DND-41 (cell line): ENCODE measurements at regions not wholly inside any gene's neighbourhood (a gene's known extent, or its start where the extent isn't known, plus 50 kb on each side); places are given as distances from the start of the nearest gene placed in this dataset.
A peak's percentile ranks its signal among the peaks of the same experiment; 100 is the strongest.

Experiments used
- ATAC-seq: fragments of 200-7000 bp; cut with Tn5 transposase; 3 replicates; pipeline ENCODE4 v1.9.1; 2021; ENCODE audit warnings: low read depth; ENCODE audit not compliant: insufficient read depth
- DNase-seq: peaks from one replicate; pipeline ENCODE4 v3.0.0-alpha.2; 2020
- H2AFZ ChIP-seq: 2 replicates; pipeline ENCODE4 v1.6.0; 2012; ENCODE audit warnings: low read depth, low read length
- H3K27ac ChIP-seq: 2 replicates; pipeline ENCODE4 v1.5.1; 2012; ENCODE audit warnings: low read length, inconsistent platforms
- H3K27me3 ChIP-seq: fragments of 200-600 bp; sonication (generic); 2 replicates; pipeline ENCODE4 v1.6.0; 2012; ENCODE audit warnings: low read length, mild to moderate bottlenecking, inconsistent platforms; ENCODE audit not compliant: insufficient read depth, poor library complexity
- H3K36me3 ChIP-seq: 2 replicates; pipeline ENCODE4 v1.5.1; 2012; ENCODE audit warnings: low read length, inconsistent platforms; ENCODE audit not compliant: insufficient read depth
- H3K4me1 ChIP-seq: 2 replicates; pipeline ENCODE4 v1.5.1; 2012; ENCODE audit warnings: mild to moderate bottlenecking, low read length; ENCODE audit not compliant: insufficient read depth
- H3K4me2 ChIP-seq: 2 replicates; pipeline ENCODE4 v1.6.0; 2012; ENCODE audit warnings: mild to moderate bottlenecking, moderate library complexity, low read length, inconsistent platforms; ENCODE audit not compliant: insufficient read depth
- H3K4me3 ChIP-seq, 2 experiments: fragments of 200-600 bp in 1 of 2; shearing (Covaris generic) in 1 of 2; 2 replicates each; pipeline ENCODE4 v1.5.1; 2012 to 2016; ENCODE audit warnings: inconsistent platforms in 2 of 2, low read length in 2 of 2, mild to moderate bottlenecking in 2 of 2, low read depth in 1 of 2, moderate library complexity in 1 of 2
- H3K79me2 ChIP-seq: 2 replicates; pipeline ENCODE4 v1.6.0; 2012; ENCODE audit warnings: low read length, inconsistent platforms; ENCODE audit not compliant: insufficient read depth
- H3K9ac ChIP-seq: 2 replicates; pipeline ENCODE4 v1.6.0; 2012; ENCODE audit warnings: low read depth, mild to moderate bottlenecking, inconsistent platforms, low read length, moderate library complexity
- H3K9me3 ChIP-seq: 2 replicates; pipeline ENCODE4 v1.5.1; 2012; ENCODE audit warnings: low read length, moderate library complexity, mild to moderate bottlenecking, inconsistent platforms; ENCODE audit not compliant: insufficient read depth, severe bottlenecking
- H4K20me1 ChIP-seq: 2 replicates; pipeline ENCODE4 v1.6.0; 2012; ENCODE audit warnings: low read length; ENCODE audit not compliant: insufficient read depth
- EZH2 ChIP-seq: IDR thresholded peaks from 3 replicates; pipeline ENCODE4 v1.6.1; 2012; ENCODE audit warnings: borderline replicate concordance, low read depth, mild to moderate bottlenecking, moderate library complexity, low read length, inconsistent platforms; ENCODE audit not compliant: severe bottlenecking
- TF ChIP-seq, protein P1 (sequence below): IDR thresholded peaks from 2 replicates; pipeline ENCODE4 v1.5.1; 2012; ENCODE audit warnings: borderline replicate concordance, low read length, moderate library complexity, mild to moderate bottlenecking; ENCODE audit not compliant: poor library complexity, severe bottlenecking; ENCODE audit errors: extremely low read depth

DNA sequence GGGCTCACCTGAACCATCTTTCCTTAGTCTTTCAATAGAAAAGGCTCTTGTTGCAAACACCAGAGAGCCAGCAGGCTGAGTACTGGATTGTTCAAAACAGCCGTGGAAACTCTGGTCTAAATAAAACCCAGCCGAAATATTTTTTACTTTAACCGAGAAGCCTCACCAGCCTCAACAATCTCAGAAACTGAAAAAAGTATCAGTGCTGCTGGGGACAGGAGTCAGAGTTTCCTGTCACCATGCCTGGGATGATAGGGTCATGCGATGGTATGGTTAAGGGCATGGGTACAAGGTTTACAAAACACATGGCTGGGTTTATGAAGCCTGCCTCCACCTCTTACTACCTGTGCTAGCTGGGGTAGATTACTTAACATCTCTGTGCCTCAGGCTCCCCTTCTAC lies 55.3 kb upstream of the FZD7 start:
- Histone ChIP-seq H3K4me2 (no peak overlapping the region), H3K4me3 (no peak overlapping the region), H2AFZ (no peak overlapping the region), H3K9ac (no peak overlapping the region), H3K27me3 (peaks cover 14% of the 10 kb centered on the region), H3K27ac (no peak overlapping the region), H4K20me1 (no peaks in the 10 kb centered on the region), H3K36me3 (no peaks in the 10 kb centered on the region), H3K79me2 (no peaks in the 10 kb centered on the region), H3K4me1 (no peaks in the 10 kb centered on the region), H3K9me3 (no peaks in the 10 kb centered on the region)
- ATAC-seq (no peak), DNase-seq (no peak)
- no peak for TF ChIP-seq EZH2
- TF ChIP-seq, protein P1, sequence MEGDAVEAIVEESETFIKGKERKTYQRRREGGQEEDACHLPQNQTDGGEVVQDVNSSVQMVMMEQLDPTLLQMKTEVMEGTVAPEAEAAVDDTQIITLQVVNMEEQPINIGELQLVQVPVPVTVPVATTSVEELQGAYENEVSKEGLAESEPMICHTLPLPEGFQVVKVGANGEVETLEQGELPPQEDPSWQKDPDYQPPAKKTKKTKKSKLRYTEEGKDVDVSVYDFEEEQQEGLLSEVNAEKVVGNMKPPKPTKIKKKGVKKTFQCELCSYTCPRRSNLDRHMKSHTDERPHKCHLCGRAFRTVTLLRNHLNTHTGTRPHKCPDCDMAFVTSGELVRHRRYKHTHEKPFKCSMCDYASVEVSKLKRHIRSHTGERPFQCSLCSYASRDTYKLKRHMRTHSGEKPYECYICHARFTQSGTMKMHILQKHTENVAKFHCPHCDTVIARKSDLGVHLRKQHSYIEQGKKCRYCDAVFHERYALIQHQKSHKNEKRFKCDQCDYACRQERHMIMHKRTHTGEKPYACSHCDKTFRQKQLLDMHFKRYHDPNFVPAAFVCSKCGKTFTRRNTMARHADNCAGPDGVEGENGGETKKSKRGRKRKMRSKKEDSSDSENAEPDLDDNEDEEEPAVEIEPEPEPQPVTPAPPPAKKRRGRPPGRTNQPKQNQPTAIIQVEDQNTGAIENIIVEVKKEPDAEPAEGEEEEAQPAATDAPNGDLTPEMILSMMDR = no peak

DNA sequence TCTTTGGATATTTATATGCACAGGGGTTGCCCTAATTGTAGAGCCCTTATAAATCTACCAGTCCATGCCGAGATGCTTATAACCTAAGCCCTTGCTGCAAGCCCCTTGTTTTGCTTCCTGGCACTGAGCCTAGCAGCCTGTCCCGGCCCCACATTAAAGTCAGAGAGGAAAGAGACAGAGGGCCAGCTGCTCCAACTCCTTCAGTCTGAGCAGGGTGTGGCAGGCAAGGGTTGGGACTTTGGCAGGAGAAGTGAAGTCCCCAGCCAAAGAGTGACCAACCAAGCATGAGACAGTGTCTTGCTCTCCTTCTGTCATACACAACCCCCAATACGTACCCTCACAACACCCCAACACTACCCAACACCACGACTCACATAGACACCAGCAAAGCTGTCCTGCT lies 54.7 kb upstream of the FZD7 start:
- Histone ChIP-seq H4K20me1 (no peaks in the 10 kb centered on the region), H2AFZ (no peak overlapping the region), H3K9me3 (no peaks in the 10 kb centered on the region), H3K4me1 (no peaks in the 10 kb centered on the region), H3K36me3 (no peaks in the 10 kb centered on the region), H3K27me3 (peaks cover 14% of the 10 kb centered on the region), H3K4me3 (no peak overlapping the region), H3K79me2 (no peaks in the 10 kb centered on the region), H3K9ac (no peak overlapping the region), H3K27ac (no peak overlapping the region), H3K4me2 (no peak overlapping the region)
- TF ChIP-seq, protein P1 = no peak
- TF ChIP-seq EZH2 = no peak
- ATAC-seq = peak; percentile 22; the same call in 1 of the 3 replicates
- DNase-seq = no peak

DNA sequence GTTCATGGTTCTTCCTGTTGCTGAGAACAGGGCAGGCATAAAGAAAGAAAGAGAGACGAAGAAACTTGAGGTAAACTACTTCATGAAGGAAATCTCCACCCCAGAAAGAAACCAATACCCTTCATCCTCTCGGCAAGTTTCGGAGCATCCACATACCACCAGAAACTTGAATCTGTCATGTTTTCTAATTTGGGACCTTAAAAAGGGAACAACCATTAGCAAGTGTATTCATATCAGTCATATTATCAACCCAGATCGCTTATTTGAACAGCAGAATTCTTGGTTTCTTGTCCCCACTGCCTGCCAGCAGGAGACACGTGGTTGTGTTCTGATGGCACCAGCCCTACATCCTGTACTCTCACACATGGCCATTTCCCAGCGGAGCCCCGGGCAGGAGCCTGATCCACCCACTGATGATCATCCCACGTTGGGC lies 53.2 kb upstream of the FZD7 start:
- H3K36me3 ChIP-seq = no peaks in the 10 kb centered on the region
- TF ChIP-seq EZH2 = no peak
- TF ChIP-seq, protein P1 = no peak
- no peaks in the 10 kb centered on the region for H3K79me2 ChIP-seq
- no peak overlapping the region for H2AFZ ChIP-seq
- DNase-seq (no peak), ATAC-seq (no peak)
- no peaks in the 10 kb centered on the region for H3K4me1 ChIP-seq
- no peak overlapping the region for H3K9ac ChIP-seq
- peaks cover 10% of the 10 kb centered on the region for H3K27me3 ChIP-seq
- no peaks in the 10 kb centered on the region for H4K20me1 ChIP-seq
- H3K4me3 ChIP-seq = no peak overlapping the region
- H3K4me2 ChIP-seq = no peak overlapping the region
- no peak overlapping the region for H3K27ac ChIP-seq
- no peaks in the 10 kb centered on the region for H3K9me3 ChIP-seq

DNA sequence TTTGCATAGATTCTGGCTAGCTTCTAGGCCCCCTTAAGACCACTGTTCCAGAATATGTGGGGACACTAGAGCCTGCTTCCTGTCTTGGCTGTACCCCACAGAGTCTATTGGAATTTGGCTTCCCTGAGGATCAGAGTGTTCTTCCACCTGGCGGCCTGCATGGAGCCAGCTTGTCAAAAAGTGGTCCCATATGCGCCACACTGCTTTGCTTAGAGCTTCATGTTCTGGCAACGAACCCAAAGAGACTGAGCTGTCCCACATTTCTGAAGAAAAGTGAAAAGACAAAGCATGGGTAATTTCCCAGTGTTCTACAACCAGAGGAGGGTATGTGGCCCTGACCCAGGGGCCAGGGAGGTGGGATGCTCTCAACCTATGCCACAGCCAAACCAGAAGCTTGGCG lies 52.7 kb upstream of the FZD7 start:
- DNase-seq (no peak), ATAC-seq (no peak)
- peaks cover 10% of the 10 kb centered on the region for H3K27me3 ChIP-seq
- H3K4me1 ChIP-seq = no peaks in the 10 kb centered on the region
- no peak overlapping the region for H3K9ac ChIP-seq
- no peak overlapping the region for H3K4me3 ChIP-seq
- no peak overlapping the region for H3K27ac ChIP-seq
- no peak overlapping the region for H3K4me2 ChIP-seq
- no peaks in the 10 kb centered on the region for H3K9me3 ChIP-seq
- H4K20me1 ChIP-seq = no peaks in the 10 kb centered on the region
- no peak overlapping the region for H2AFZ ChIP-seq
- H3K36me3 ChIP-seq = no peaks in the 10 kb centered on the region
- TF ChIP-seq, protein P1 = no peak
- TF ChIP-seq EZH2 = no peak
- H3K79me2 ChIP-seq = no peaks in the 10 kb centered on the region
